Activated CD4-positive, alpha-beta memory T cell treated with anti-CD3 and anti-CD28 coated beads for 36 hours (primary cell): ENCODE measurements at regions not wholly inside any gene's neighbourhood (a gene's known extent, or its start where the extent isn't known, plus 50 kb on each side); places are given as distances from the start of the nearest gene placed in this dataset.

Experiments
- CTCF ChIA-PET: fragments of 350-600 bp; sonication (Branson Sonifier 250); formaldehyde crosslinking; loops from one replicate; lab custom pipeline; 2021; ENCODE audit warnings: antibody characterized with exemption, inconsistent platforms; lab: Charles Lee
- POLR2A ChIA-PET: fragments of 350-600 bp; sonication (Branson Sonifier 250); formaldehyde crosslinking; loops from one replicate; lab custom pipeline; 2021; ENCODE audit warnings: antibody characterized with exemption; lab: Charles Lee
- DNase-seq: peaks from one replicate; pipeline ENCODE4 v3.0.0-alpha.2; 2020
- H3K27ac Mint-ChIP-seq: one replicate; pipeline ENCODE4 v1.8.0; 2021; ENCODE audit warnings: mixed read lengths
- H3K27me3 Mint-ChIP-seq: one replicate; pipeline ENCODE4 v1.8.0; 2021; ENCODE audit warnings: mixed read lengths
- H3K36me3 Mint-ChIP-seq: one replicate; pipeline ENCODE4 v1.8.0; 2021; ENCODE audit warnings: mixed read lengths
- H3K4me1 Mint-ChIP-seq: one replicate; pipeline ENCODE4 v1.8.0; 2021; ENCODE audit warnings: low read depth, mixed read lengths
- H3K4me3 Mint-ChIP-seq: one replicate; pipeline ENCODE4 v1.8.0; 2021; ENCODE audit warnings: mild to moderate bottlenecking, mixed read lengths
- H3K9me3 Mint-ChIP-seq: one replicate; pipeline ENCODE4 v1.8.0; 2021; ENCODE audit warnings: mixed read lengths
- intact Hi-C: fragments of 100-400 bp; cut with micrococcal nuclease; formaldehyde crosslinking; loops from one replicate; pipeline ENCODE4 v1.15.1; 2023

GRCh38 chr1:221335161-221336101 is 406.5 kb downstream of the DUSP10 start:
- H3K4me3 Mint-ChIP-seq = no peak overlapping the region
- ChIA-PET CTCF (no interaction called here), POLR2A (no interaction called here)
- no peaks in the 10 kb centered on the region for H3K36me3 Mint-ChIP-seq
- H3K9me3 Mint-ChIP-seq = peaks cover 14% of the 10 kb centered on the region
- intact Hi-C loops = no loop called here
- H3K27me3 Mint-ChIP-seq = peaks cover 7% of the 10 kb centered on the region
- H3K4me1 Mint-ChIP-seq = no peaks in the 10 kb centered on the region
- H3K27ac Mint-ChIP-seq = no peak overlapping the region
- no peak for DNase-seq

- POLR2A ChIA-PET = no interaction called here
- Mint-ChIP-seq H3K4me3 (no peak overlapping the region), H3K9me3 (peaks cover 10% of the 10 kb centered on the region)
These were observed 405.8 kb downstream of the DUSP10 start for GRCh38 chr1:221336126-221336525.

GRCh38 chr1:221337106-221337505 is 404.8 kb downstream of the DUSP10 start:
- peaks cover 7% of the 10 kb centered on the region for H3K27me3 Mint-ChIP-seq
- intact Hi-C loops = no loop called here
- DNase-seq = no peak
- POLR2A ChIA-PET = no interaction called here
- H3K27ac Mint-ChIP-seq = no peak overlapping the region
- CTCF ChIA-PET = interaction anchor here (2.0 kb wide), 1 partner anchor 11 kb away, joined by 5 read pairs; no protein-coding TSS in a partner anchor
- no peaks in the 10 kb centered on the region for H3K4me1 Mint-ChIP-seq
- no peaks in the 10 kb centered on the region for H3K36me3 Mint-ChIP-seq
- no peak overlapping the region for H3K4me3 Mint-ChIP-seq
- peaks cover 5% of the 10 kb centered on the region for H3K9me3 Mint-ChIP-seq

More at GRCh38 chr1:221336126-221336525, 405.8 kb downstream of the DUSP10 start:
- intact Hi-C loops = no loop called here
- Mint-ChIP-seq H3K27ac (no peak overlapping the region), H3K27me3 (peaks cover 7% of the 10 kb centered on the region), H3K36me3 (no peaks in the 10 kb centered on the region), H3K4me1 (no peaks in the 10 kb centered on the region)
- DNase-seq = no peak
- CTCF ChIA-PET = interaction anchor here (2.0 kb wide), 1 partner anchor 10 kb away, joined by 5 read pairs; no protein-coding TSS in a partner anchor

DNA sequence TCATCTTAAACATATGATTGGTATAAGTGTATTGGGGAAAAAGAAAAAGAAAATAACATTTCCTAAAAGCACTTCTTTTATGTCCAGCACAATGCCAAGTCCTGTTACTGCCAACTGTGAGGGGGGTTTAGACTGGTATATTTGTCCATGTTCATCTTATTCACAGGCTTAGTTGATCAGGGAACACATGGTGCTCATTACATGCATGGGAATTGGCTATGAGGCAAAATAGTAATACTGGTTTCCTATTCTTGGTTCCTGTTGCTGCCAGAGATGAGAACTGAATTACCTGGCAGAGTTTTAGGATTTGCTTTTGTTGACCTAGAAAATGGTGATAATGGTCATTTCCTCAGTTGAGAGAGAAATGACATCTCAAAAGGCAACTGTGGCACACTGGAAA is 398.8 kb downstream of the DUSP10 start:
- Mint-ChIP-seq H3K27me3 (peaks cover 9% of the 10 kb centered on the region), H3K27ac (no peak overlapping the region), H3K9me3 (no peaks in the 10 kb centered on the region), H3K4me1 (no peaks in the 10 kb centered on the region), H3K36me3 (no peaks in the 10 kb centered on the region), H3K4me3 (no peak overlapping the region)
- CTCF ChIA-PET = no interaction called here
- intact Hi-C loops = no loop called here
- POLR2A ChIA-PET = no interaction called here
- no peak for DNase-seq

DNA sequence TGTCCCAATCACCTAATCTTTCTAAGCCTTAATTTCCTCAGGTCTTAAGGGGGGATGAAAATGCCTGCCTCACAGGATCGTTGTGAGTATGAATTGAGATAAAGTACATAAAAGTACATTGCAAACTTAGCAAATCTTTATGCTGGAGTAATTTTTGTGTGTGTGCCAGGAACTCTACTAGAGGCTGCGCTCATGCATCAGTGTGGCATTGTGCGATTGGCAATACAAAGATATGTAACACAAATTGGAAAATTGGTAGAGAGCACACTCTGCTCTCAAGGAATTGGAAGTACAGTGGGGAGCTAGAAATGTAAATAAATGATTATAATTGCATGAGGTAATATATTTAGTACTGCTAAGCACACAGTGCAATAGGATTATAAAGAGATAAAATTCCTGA is 398.3 kb downstream of the DUSP10 start:
- no peak overlapping the region for H3K27ac Mint-ChIP-seq
- intact Hi-C loops = no loop called here
- DNase-seq = no peak
- CTCF ChIA-PET = no interaction called here
- H3K9me3 Mint-ChIP-seq = no peaks in the 10 kb centered on the region
- no peaks in the 10 kb centered on the region for H3K36me3 Mint-ChIP-seq
- no peaks in the 10 kb centered on the region for H3K4me1 Mint-ChIP-seq
- H3K4me3 Mint-ChIP-seq = no peak overlapping the region
- POLR2A ChIA-PET = no interaction called here
- H3K27me3 Mint-ChIP-seq = peaks cover 11% of the 10 kb centered on the region

- ChIA-PET CTCF (no interaction called here), POLR2A (no interaction called here)
- Mint-ChIP-seq H3K27me3 (peaks cover 6% of the 10 kb centered on the region), H3K9me3 (no peaks in the 10 kb centered on the region), H3K27ac (no peak overlapping the region), H3K4me3 (no peak overlapping the region), H3K36me3 (no peaks in the 10 kb centered on the region), H3K4me1 (no peaks in the 10 kb centered on the region)
- intact Hi-C loops = no loop called here
- no peak for DNase-seq
These were observed 397.2 kb downstream of the DUSP10 start for GRCh38 chr1:221344693-221345092.

GRCh38 chr1:221347706-221348105 is 394.2 kb downstream of the DUSP10 start:
- intact Hi-C loops = no loop called here
- ChIA-PET CTCF (interaction anchor here (0.6 kb wide), 1 partner anchor 88 kb away, joined by 3 read pairs; no protein-coding TSS in a partner anchor), POLR2A (no interaction called here)
- no peaks in the 10 kb centered on the region for H3K36me3 Mint-ChIP-seq
- peaks cover 6% of the 10 kb centered on the region for H3K27me3 Mint-ChIP-seq
- DNase-seq = no peak
- no peaks in the 10 kb centered on the region for H3K9me3 Mint-ChIP-seq
- H3K4me1 Mint-ChIP-seq = no peaks in the 10 kb centered on the region
- H3K27ac Mint-ChIP-seq = no peak overlapping the region
- no peak overlapping the region for H3K4me3 Mint-ChIP-seq

- peaks cover 4% of the 10 kb centered on the region for H3K27me3 Mint-ChIP-seq
- CTCF ChIA-PET = no interaction called here
- no peak overlapping the region for H3K4me3 Mint-ChIP-seq
These were observed 391.8 kb downstream of the DUSP10 start for GRCh38 chr1:221350091-221350490.

DNA sequence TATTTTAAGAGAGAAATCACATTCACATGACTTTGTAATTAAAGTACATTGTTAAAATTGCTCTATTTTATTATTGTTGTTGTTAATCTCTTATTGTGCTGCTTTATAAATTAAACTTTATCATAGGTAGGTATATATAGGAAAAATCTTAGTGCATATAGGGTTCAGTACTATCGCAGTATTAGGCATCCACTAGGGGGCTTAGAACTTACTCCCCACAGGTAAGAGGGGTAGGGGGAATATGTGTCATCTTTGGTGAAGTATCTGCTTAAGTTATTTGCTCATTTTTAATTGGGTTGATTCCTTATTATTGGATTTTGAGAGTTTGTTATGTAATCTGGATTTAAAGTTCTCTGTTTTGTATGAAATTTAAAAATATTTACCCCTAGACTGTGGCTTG is 385.2 kb downstream of the DUSP10 start:
- no peak for DNase-seq
- no peaks in the 10 kb centered on the region for H3K36me3 Mint-ChIP-seq
- H3K27ac Mint-ChIP-seq = no peak overlapping the region
- ChIA-PET CTCF (no interaction called here), POLR2A (no interaction called here)
- intact Hi-C loops = no loop called here
- no peak overlapping the region for H3K4me3 Mint-ChIP-seq
- no peaks in the 10 kb centered on the region for H3K9me3 Mint-ChIP-seq
- H3K27me3 Mint-ChIP-seq = peaks cover 6% of the 10 kb centered on the region
- H3K4me1 Mint-ChIP-seq = no peaks in the 10 kb centered on the region

More at GRCh38 chr1:221350091-221350490, 391.8 kb downstream of the DUSP10 start:
- Mint-ChIP-seq H3K36me3 (no peaks in the 10 kb centered on the region), H3K9me3 (no peaks in the 10 kb centered on the region), H3K4me1 (no peaks in the 10 kb centered on the region), H3K27ac (no peak overlapping the region)
- intact Hi-C loops = no loop called here
- no peak for DNase-seq
- POLR2A ChIA-PET = no interaction called here

DNA sequence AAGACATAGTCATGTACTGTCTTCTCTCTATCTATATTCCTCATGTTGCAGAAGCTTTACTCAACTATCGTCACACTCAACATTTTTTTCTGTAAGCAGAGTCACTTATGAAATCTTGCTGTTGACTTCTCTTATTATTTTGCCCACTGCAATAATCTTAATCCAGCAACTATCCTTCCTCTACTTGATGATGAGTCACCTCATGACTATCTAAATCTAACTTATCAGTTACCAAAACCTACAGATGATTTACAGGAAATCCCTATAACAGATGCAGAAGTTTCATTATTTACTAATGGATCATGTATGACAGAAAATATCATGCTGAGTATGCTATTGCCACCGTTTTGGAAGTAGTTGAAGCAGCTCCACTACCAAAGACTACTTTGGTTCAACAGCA is 378.9 kb downstream of the DUSP10 start:
- Mint-ChIP-seq H3K4me3 (no peak overlapping the region), H3K27me3 (peaks cover 14% of the 10 kb centered on the region)
- POLR2A ChIA-PET = no interaction called here

DNA sequence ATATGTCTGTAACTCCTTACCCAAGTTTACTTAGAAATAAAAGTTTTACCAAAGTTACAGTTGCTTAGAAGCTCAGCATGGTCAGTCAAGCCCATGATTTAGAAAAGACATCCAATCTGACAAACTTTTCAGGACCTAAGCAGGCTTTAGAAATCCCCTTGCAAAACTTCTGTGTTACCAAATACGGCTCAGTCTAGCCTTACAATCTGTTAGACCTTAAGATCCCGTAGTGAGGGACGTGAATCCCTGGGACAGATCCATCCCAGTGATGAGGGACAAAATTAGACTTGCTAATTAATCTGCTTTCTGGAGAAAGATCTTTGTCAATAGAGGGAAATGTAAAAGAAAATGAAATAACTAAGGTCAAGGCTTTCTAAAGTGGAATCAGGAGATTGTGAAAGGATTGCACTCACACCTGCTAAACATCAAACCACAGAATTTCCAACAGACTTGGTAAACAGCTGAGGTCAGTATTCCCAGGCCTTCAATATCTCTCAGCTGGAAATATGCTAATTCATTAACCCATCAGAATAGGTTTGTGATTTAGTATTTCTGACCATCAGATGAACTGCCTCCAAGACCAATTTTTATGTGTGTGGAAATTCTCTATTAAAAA is 375.3 kb downstream of the DUSP10 start:
- no peak overlapping the region for H3K27ac Mint-ChIP-seq
- H3K36me3 Mint-ChIP-seq = no peaks in the 10 kb centered on the region
- ChIA-PET POLR2A (no interaction called here), CTCF (interaction anchor here (1.2 kb wide), 1 partner anchor 163 kb away, joined by 4 read pairs; no protein-coding TSS in a partner anchor)
- no peaks in the 10 kb centered on the region for H3K4me1 Mint-ChIP-seq
- no peaks in the 10 kb centered on the region for H3K9me3 Mint-ChIP-seq
- DNase-seq = no peak
- H3K27me3 Mint-ChIP-seq = peaks cover 9% of the 10 kb centered on the region
- intact Hi-C loops = no loop called here
- H3K4me3 Mint-ChIP-seq = no peak overlapping the region

More for the DNA sequence above, 378.9 kb downstream of the DUSP10 start:
- intact Hi-C loops = no loop called here
- H3K9me3 Mint-ChIP-seq = no peaks in the 10 kb centered on the region
- no peaks in the 10 kb centered on the region for H3K36me3 Mint-ChIP-seq
- CTCF ChIA-PET = interaction anchor here (1.4 kb wide), 1 partner anchor 99 kb away, joined by 5 read pairs; no protein-coding TSS in a partner anchor
- H3K4me1 Mint-ChIP-seq = no peaks in the 10 kb centered on the region
- DNase-seq = no peak
- H3K27ac Mint-ChIP-seq = no peak overlapping the region

GRCh38 chr1:221371705-221372104 is 370.2 kb downstream of the DUSP10 start:
- no peak for DNase-seq
- no peak overlapping the region for H3K4me3 Mint-ChIP-seq
- intact Hi-C loops = no loop called here
- CTCF ChIA-PET = no interaction called here
- no peak overlapping the region for H3K27ac Mint-ChIP-seq
- H3K9me3 Mint-ChIP-seq = no peaks in the 10 kb centered on the region
- H3K27me3 Mint-ChIP-seq = peaks cover 6% of the 10 kb centered on the region
- no peaks in the 10 kb centered on the region for H3K36me3 Mint-ChIP-seq
- POLR2A ChIA-PET = no interaction called here
- H3K4me1 Mint-ChIP-seq = no peaks in the 10 kb centered on the region
